Activated CD4-positive, alpha-beta T cell treated with anti-CD3 and anti-CD28 coated beads, Interleukin-2, amount 50 U/mL, for 16 hours (primary cell): ENCODE measurements at regions not wholly inside any gene's neighbourhood (a gene's known extent, or its start where the extent isn't known, plus 50 kb on each side); places are given as distances from the start of the nearest gene placed in this dataset.

ENCODE experiments used
- DNase-seq: peaks from one replicate; pipeline ENCODE4 v3.0.0-alpha.2; 2020

GRCh38 chr18:27249933-27250332 is 64.8 kb upstream of the CHST9 start:
- no peak for DNase-seq

- DNase-seq, result no peak
Measured at GRCh38 chr18:27244259-27244658, 59.2 kb upstream of the CHST9 start.

GRCh38 chr18:27242392-27243047 is 57.4 kb upstream of the CHST9 start:
- no peak for DNase-seq

GRCh38 chr18:27240383-27240782 is 55.3 kb upstream of the CHST9 start:
- DNase-seq, result no peak

- no peak for DNase-seq
Measured at GRCh38 chr18:27239669-27240068, 54.6 kb upstream of the CHST9 start.

- no peak for DNase-seq
Measured at GRCh38 chr18:27235218-27235870, 50.2 kb upstream of the CHST9 start.
